K562 (cell line): ENCODE measurements at regions not wholly inside any gene's neighbourhood (a gene's known extent, or its start where the extent isn't known, plus 50 kb on each side); places are given as distances from the start of the nearest gene placed in this dataset.

Source experiments
- ATAC-seq: fragments of 200-7000 bp; cut with Tn5 transposase; 3 replicates; pipeline ENCODE4 v1.9.1; 2020; ENCODE audit warnings: moderate library complexity
- BruUV-seq: library from RNA; stranded (reverse); fragments of 400-500 nt; replicated peaks from 2 replicates; lab custom pipeline; 2021; lab: Mats Ljungman, UMichigan
- CTCF ChIA-PET: fragments of 300-600 bp; formaldehyde crosslinking; extraction: SDS; loops from one replicate; lab custom pipeline; 2021; ENCODE audit warnings: low intra/inter-chr PET ratio; lab: Yijun Ruan, JAX
- POLR2A ChIA-PET: fragments of 300-600, 350-650 bp; sonication (Branson Sonifier 250); formaldehyde crosslinking; extraction: SDS; loops from one replicate; lab custom pipeline; 2021; ENCODE audit warnings: antibody characterized with exemption, inconsistent platforms; lab: Yijun Ruan, JAX
- DNase-seq, 4 experiments: peaks; one replicate each; pipeline versions ENCODE4 v3.0.0 to v3.0.0-alpha.2; 2011 to 2018; ENCODE audit warnings: low spot score in 3 of 4, mixed read lengths in 3 of 4; ENCODE audit errors: extremely low read depth in 1 of 4
- FAIRE-seq: peaks from 2 replicates; lab custom pipeline; 2011; peaks lifted over from hg19 to GRCh38; lab: Jason Lieb, UNC
- H2AFZ ChIP-seq: 2 replicates; pipeline ENCODE4 v1.6.0; 2011; ENCODE audit warnings: low read depth, low read length, control low read depth, inconsistent platforms
- H3K27ac ChIP-seq: fragments of 200-600 bp; 3 replicates; pipeline ENCODE4 v1.8.0; 2011; ENCODE audit warnings: low read depth, mild to moderate bottlenecking, control low read depth, inconsistent platforms, low read length, moderate library complexity, mixed read lengths; ENCODE audit errors: extremely low read depth
- H3K27me3 ChIP-seq, 2 experiments: fragments of 300-600 bp in 1 of 2; 2 replicates in 1 of 2; 3 replicates in 1 of 2; pipeline versions ENCODE4 v1.6.0 to v1.8.0; 2011; ENCODE audit warnings: inconsistent platforms in 2 of 2, low read length in 2 of 2, mild to moderate bottlenecking in 1 of 2, mixed read lengths in 1 of 2, moderate library complexity in 1 of 2; ENCODE audit not compliant: control insufficient read depth in 2 of 2, insufficient read depth in 2 of 2
- H3K36me3 ChIP-seq: fragments of 300-600 bp; 3 replicates; pipeline ENCODE4 v1.8.0; 2011; ENCODE audit warnings: mild to moderate bottlenecking, low read length, inconsistent platforms; ENCODE audit not compliant: control insufficient read depth, insufficient read depth
- H3K4me1 ChIP-seq, 2 experiments: fragments of 200-600 bp in 1 of 2; replicated peaks in 1 of 2; 2 replicates in 1 of 2; 3 replicates in 1 of 2; pipeline versions ENCODE4 v1.5.1 to v1.8.0; 2011; ENCODE audit warnings: inconsistent platforms in 2 of 2, low read length in 2 of 2, mild to moderate bottlenecking in 1 of 2, mixed read lengths in 1 of 2, moderate library complexity in 1 of 2; ENCODE audit not compliant: control insufficient read depth in 2 of 2, insufficient read depth in 2 of 2
- H3K4me2 ChIP-seq: 2 replicates; pipeline ENCODE4 v1.6.1; 2011; ENCODE audit warnings: low read length, control low read depth, inconsistent platforms, mixed read lengths; ENCODE audit not compliant: insufficient read depth
- H3K4me3 ChIP-seq: fragments of 200-600 bp; sonication (generic), shearing (Covaris generic); 2 replicates; pipeline ENCODE4 v1.5.1; 2016; ENCODE audit warnings: control low read depth, inconsistent platforms
- H3K79me2 ChIP-seq: fragments of 200-600 bp; 3 replicates; pipeline ENCODE4 v1.8.0; 2011; ENCODE audit warnings: low read length, inconsistent platforms; ENCODE audit not compliant: control insufficient read depth, insufficient read depth
- H3K9ac ChIP-seq, 2 experiments: 2 replicates each; pipeline versions ENCODE4 v1.6.0 to v1.6.1; 2011; ENCODE audit warnings: low read depth in 2 of 2, low read length in 2 of 2, control low read depth in 1 of 2, inconsistent platforms in 1 of 2, mild to moderate bottlenecking in 1 of 2, mixed read lengths in 1 of 2; ENCODE audit not compliant: insufficient read depth in 1 of 2
- H3K9me1 ChIP-seq: one replicate; pipeline ENCODE4 v1.6.0; 2011; ENCODE audit warnings: inconsistent platforms, mild to moderate bottlenecking, low read length, moderate library complexity; ENCODE audit not compliant: control insufficient read depth, insufficient read depth
- H3K9me3 ChIP-seq: replicated peaks from 2 replicates; pipeline ENCODE4 v1.5.1; 2011; ENCODE audit warnings: low read depth, low read length, inconsistent platforms; ENCODE audit not compliant: control insufficient read depth, insufficient read depth
- H4K20me1 ChIP-seq: replicated peaks from 2 replicates; pipeline ENCODE4 v1.6.1; 2011; ENCODE audit warnings: low read length, inconsistent platforms, mixed read lengths; ENCODE audit not compliant: control insufficient read depth, insufficient read depth
- ARNT ChIP-seq, 2 experiments: fragments of 450-650 bp; IDR thresholded peaks; 2 replicates each; pipeline ENCODE4 v1.6.1; 2016; ENCODE audit warnings: mild to moderate bottlenecking in 1 of 2
- MAZ ChIP-seq, 2 experiments: fragments of 450-650 bp in 1 of 2; sonication (generic) in 1 of 2; formaldehyde crosslinking; IDR thresholded peaks in 1 of 2; conservative IDR thresholded peaks in 1 of 2; 2 replicates each; pipeline versions ENCODE4 v1.4.0 to v1.5.0; 2020; ENCODE audit warnings: mild to moderate bottlenecking in 1 of 2, missing genetic modification reagents in 1 of 2
- MTA3 ChIP-seq: fragments of 450-650 bp; formaldehyde crosslinking; IDR thresholded peaks from 2 replicates; pipeline ENCODE4 v1.6.1; 2017; ENCODE audit warnings: mild to moderate bottlenecking, borderline replicate concordance
- POLR2AphosphoS5 ChIP-seq: IDR thresholded peaks from 2 replicates; pipeline ENCODE4 v1.6.1; 2011; ENCODE audit warnings: mild to moderate bottlenecking, low read depth, low read length, moderate library complexity; ENCODE audit not compliant: control insufficient read depth, insufficient read depth
- PTRF ChIP-seq: fragments of 450-650 bp; IDR thresholded peaks from 2 replicates; pipeline ENCODE4 v1.6.1; 2016; ENCODE audit warnings: mild to moderate bottlenecking, missing genetic modification characterization, missing compliant biosample characterization
- TGIF2 ChIP-seq: sonication (generic); formaldehyde crosslinking; IDR thresholded peaks from 2 replicates; pipeline ENCODE4 v1.8.1; 2022; ENCODE audit warnings: mild to moderate bottlenecking, missing genetic modification reagents, moderate library complexity
- ZNF232 ChIP-seq: sonication (generic); formaldehyde crosslinking; IDR thresholded peaks from 2 replicates; pipeline ENCODE4 v1.8.0; 2022; ENCODE audit warnings: mild to moderate bottlenecking, missing genetic modification reagents
- WGBS: fragments of 100-300 bp; shearing (Covaris generic); methylation state at CpG from one replicate; pipeline ENCODE4 v1.1.6; 2016; ENCODE audit warnings: low coverage, mixed read lengths; ENCODE audit not compliant: insufficient coverage; ENCODE audit errors: missing lambda C conversion rate; 5-methylcytosine and 5-hydroxymethylcytosine counted together
- in situ Hi-C: fragments of 300-500 bp; cut with MboI; formaldehyde crosslinking; loops from 4 replicates; pipeline ENCODE4 v1.15.0; 2018; ENCODE audit warnings: inconsistent platforms, mixed read lengths
- intact Hi-C: fragments of 100-400 bp; cut with micrococcal nuclease; formaldehyde crosslinking; loops from 2 replicates; pipeline ENCODE4 v1.14.2; 2022
- TF ChIP-seq, protein P1 (sequence below): sonication (generic); formaldehyde crosslinking; IDR thresholded peaks from 2 replicates; pipeline ENCODE4 v1.8.1; 2023; ENCODE audit warnings: mild to moderate bottlenecking, missing genetic modification reagents
- TF ChIP-seq, protein P2 (sequence below): sonication (generic); IDR thresholded peaks from 2 replicates; pipeline ENCODE4 v1.6.1; 2016
- TF ChIP-seq, protein P3 (sequence below): fragments of 250-450 bp; sonication (Bioruptor Pico); IDR thresholded peaks from 2 replicates; pipeline ENCODE4 v1.5.0; 2020; ENCODE audit warnings: mild to moderate bottlenecking, borderline replicate concordance
- TF ChIP-seq, protein P4 (sequence below): fragments of 250-450 bp; sonication (Bioruptor Pico); IDR thresholded peaks from 2 replicates; pipeline ENCODE4 v1.5.0; 2021; ENCODE audit warnings: mild to moderate bottlenecking, moderate library complexity
- TF ChIP-seq, protein P5 (sequence below): fragments of 250-450 bp; sonication (Bioruptor Pico); IDR thresholded peaks from 2 replicates; pipeline ENCODE4 v1.8.0; 2022; ENCODE audit warnings: moderate library complexity, mild to moderate bottlenecking, inconsistent platforms

DNA sequence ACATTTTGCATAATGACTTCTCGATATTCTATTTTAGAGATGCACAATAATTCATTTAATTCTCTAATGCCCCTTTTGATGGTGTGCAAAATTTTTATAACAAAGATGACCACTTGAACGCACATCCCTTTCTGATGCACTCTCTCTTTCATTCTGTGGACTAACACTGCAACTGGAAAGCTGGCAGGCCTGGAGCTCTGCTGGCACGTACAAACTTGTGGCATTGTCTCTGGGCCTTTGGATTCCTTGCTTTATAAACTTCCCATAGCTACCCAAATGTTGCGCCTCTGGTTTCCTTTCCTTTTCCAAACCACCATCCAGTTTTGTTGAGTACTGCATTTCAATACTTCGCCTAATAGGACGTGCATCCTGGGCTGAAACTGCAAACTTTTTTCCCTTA lies 194.5 kb upstream of the CFAP20DC start:
- Histone ChIP-seq H3K4me3 (no peak overlapping the region), H3K27ac (no peak overlapping the region), H3K79me2 (no peaks in the 10 kb centered on the region), H3K27me3 (no peaks in the 10 kb centered on the region), H4K20me1 (no peaks in the 10 kb centered on the region), H3K9me1 (no peaks in the 10 kb centered on the region), H3K9ac (no peak overlapping the region), H3K36me3 (no peaks in the 10 kb centered on the region), H3K4me2 (no peak overlapping the region), H3K4me1 (no peaks in the 10 kb centered on the region), H3K9me3 (no peaks in the 10 kb centered on the region), H2AFZ (no peak overlapping the region)
- ChIA-PET POLR2A (no interaction called here), CTCF (no interaction called here)
- no peak for FAIRE-seq
- WGBS: 0% methylated on average over 6 of the region's 6 CpGs
- in situ Hi-C loops (no loop called here), intact Hi-C loops (no loop called here)
- no peak for DNase-seq
- no TSS peak for BruUV-seq
- ATAC-seq: no peak
- TF ChIP-seq, protein P1, sequence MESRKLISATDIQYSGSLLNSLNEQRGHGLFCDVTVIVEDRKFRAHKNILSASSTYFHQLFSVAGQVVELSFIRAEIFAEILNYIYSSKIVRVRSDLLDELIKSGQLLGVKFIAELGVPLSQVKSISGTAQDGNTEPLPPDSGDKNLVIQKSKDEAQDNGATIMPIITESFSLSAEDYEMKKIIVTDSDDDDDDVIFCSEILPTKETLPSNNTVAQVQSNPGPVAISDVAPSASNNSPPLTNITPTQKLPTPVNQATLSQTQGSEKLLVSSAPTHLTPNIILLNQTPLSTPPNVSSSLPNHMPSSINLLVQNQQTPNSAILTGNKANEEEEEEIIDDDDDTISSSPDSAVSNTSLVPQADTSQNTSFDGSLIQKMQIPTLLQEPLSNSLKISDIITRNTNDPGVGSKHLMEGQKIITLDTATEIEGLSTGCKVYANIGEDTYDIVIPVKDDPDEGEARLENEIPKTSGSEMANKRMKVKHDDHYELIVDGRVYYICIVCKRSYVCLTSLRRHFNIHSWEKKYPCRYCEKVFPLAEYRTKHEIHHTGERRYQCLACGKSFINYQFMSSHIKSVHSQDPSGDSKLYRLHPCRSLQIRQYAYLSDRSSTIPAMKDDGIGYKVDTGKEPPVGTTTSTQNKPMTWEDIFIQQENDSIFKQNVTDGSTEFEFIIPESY: no peak
- no peak for TF ChIP-seq ARNT (IDR thresholded peaks at IDR 0.05)
- TF ChIP-seq, protein P2, sequence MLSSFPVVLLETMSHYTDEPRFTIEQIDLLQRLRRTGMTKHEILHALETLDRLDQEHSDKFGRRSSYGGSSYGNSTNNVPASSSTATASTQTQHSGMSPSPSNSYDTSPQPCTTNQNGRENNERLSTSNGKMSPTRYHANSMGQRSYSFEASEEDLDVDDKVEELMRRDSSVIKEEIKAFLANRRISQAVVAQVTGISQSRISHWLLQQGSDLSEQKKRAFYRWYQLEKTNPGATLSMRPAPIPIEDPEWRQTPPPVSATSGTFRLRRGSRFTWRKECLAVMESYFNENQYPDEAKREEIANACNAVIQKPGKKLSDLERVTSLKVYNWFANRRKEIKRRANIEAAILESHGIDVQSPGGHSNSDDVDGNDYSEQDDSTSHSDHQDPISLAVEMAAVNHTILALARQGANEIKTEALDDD: no peak
- TF ChIP-seq TGIF2 (CRISPR knock-in tag): no peak
- no peak for TF ChIP-seq MAZ (CRISPR knock-in tag; conservative IDR thresholded peaks at IDR 0.05 in 1 of 2, IDR thresholded peaks at IDR 0.05 in 1 of 2)
- no peak for TF ChIP-seq POLR2AphosphoS5
- no peak for TF ChIP-seq MTA3
- TF ChIP-seq, protein P3, sequence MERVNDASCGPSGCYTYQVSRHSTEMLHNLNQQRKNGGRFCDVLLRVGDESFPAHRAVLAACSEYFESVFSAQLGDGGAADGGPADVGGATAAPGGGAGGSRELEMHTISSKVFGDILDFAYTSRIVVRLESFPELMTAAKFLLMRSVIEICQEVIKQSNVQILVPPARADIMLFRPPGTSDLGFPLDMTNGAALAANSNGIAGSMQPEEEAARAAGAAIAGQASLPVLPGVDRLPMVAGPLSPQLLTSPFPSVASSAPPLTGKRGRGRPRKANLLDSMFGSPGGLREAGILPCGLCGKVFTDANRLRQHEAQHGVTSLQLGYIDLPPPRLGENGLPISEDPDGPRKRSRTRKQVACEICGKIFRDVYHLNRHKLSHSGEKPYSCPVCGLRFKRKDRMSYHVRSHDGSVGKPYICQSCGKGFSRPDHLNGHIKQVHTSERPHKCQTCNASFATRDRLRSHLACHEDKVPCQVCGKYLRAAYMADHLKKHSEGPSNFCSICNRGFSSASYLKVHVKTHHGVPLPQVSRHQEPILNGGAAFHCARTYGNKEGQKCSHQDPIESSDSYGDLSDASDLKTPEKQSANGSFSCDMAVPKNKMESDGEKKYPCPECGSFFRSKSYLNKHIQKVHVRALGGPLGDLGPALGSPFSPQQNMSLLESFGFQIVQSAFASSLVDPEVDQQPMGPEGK (CRISPR knock-in tag): no peak
- TF ChIP-seq, protein P4, sequence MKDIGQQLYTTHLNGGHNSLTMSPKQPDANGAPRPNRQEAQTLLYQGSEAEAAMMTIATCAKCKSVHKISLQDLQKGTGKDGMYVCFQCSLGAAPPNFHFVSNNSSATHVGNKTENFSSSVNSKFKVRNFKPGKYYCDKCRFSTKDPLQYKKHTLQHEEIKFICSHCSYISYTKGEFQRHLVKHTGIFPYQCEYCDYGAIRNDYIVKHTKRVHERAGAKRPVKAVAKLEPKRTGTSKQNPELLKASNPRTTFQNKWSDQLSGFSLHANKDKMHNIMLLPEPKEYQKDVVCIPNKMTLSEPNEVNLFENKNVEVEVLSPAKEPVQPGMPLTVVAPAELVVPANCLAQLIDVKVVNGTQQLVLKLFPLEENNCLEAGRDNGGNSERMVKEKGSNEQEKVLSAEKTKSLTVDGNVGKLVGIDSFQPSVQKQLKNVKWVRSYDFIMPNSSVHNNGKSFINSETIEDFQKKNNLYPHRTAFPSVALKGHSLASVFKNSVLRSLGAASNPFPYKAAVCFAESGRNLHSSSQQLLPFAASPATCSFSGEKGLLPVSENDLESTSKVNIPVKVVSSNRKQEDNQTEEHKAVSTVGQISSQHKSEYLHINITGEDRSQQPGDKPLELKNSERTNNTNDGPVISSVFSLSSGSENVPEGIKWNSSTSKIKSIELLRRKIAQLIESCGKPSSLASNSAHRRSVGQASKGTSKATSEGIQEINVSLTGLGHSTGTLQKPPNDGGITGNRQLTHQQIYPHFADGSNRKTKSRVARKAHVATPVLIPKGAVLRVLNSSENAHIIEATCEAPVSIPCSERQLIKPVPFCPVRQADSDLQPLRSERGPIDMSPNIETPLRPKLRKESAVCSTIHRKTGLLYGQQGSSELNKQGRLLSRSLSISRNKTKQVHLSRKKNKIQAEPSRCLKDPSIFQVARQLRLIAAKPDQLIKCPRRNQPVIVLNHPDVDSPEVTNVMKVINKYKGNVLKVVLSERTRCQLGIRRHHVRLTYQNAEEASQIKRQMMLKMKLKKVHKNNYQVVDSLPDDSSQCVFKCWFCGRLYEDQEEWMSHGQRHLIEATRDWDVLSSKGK (CRISPR knock-in tag): no peak
- TF ChIP-seq ZNF232 (CRISPR knock-in tag): no peak
- no peak for TF ChIP-seq PTRF
- TF ChIP-seq, protein P5, sequence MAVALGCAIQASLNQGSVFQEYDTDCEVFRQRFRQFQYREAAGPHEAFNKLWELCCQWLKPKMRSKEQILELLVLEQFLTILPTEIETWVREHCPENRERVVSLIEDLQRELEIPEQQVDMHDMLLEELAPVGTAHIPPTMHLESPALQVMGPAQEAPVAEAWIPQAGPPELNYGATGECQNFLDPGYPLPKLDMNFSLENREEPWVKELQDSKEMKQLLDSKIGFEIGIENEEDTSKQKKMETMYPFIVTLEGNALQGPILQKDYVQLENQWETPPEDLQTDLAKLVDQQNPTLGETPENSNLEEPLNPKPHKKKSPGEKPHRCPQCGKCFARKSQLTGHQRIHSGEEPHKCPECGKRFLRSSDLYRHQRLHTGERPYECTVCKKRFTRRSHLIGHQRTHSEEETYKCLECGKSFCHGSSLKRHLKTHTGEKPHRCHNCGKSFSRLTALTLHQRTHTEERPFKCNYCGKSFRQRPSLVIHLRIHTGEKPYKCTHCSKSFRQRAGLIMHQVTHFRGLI (CRISPR knock-in tag): no peak
